ENCODE measurements at regions not wholly inside any gene's neighbourhood (a gene's known extent, or its start where the extent isn't known, plus 50 kb on each side); places are given as distances from the start of the nearest gene placed in this dataset.

DNA sequence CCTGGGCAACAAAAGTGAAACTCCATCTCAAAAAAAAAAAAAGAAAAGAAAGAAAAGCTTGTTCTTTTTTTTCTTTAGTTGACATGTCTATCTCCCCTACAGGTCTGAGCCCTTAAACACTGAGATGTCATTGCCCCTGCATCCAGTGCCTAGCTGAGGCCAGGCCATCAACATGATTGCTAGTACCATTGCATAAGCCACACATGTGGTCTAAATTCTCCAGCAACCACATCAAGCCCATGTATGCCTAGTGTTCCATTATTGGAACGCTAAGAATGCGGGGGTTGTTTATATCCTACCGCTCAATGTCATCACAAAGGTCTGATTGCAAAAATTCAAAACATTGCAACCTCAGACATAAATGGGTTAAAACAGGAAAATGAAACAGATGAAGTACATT is 62.7 kb downstream of the NPTX2 start:
- no peak for DNase-seq

DNA sequence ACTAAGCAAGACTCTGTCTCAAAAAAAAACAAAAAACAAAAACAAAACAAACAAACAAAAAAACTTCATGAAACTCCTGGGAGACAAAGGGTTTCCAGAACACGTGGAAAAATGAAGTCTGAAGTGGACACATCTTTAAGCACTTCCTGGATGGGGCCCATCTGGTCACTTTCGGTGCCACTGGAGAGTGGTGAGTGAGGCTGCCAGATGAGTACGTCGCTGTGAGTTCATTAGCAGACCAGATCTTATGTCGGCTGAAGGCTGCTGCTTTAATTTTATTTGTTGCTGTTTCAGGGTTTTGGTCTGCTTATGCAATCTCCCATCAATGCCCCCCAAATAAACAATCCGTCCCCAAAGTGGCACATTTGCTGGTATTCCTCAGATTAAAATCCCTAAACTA is 64.4 kb downstream of the NPTX2 start:
- DNase-seq: no peak

DNA sequence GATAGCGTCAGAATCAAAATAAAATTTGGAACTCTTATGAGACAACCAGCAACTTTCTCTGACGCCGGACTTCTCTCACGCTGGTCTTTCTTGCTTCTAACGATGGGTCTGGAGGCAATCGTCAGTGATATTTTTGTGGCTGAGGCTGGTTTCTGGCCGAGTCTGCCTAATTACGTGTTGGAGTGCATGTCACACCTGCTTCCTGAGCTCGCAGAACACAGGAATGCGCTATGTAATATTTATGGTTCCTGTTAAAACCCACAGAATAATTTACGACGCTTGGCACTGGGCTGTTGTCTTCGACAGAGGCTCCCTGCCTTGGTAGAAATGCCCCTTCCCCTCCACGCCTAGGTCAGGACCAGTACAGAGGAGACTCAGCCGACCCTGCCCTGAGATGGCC is 64.9 kb downstream of the NPTX2 start:
- DNase-seq: no peak

DNA sequence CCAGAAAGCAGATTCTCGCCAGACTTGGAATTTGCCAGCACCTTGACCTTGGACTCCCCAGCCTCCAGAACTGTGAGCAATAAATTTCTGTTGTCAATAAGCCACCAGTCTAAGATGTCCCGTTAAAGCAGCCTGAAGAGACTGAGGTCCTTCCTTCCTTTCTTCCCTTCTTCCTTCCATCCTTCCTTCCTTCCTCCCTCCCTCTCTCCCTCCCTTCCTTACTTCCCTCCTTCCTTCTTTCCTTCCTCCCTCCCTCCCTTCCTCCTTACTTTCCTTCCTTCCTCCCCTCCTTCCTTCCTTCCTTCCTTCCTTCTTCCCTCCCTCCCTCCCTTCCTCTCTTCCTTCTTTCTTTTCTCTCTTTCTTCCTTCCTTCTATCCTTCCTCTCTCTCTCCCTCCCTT is 66.4 kb downstream of the NPTX2 start:
- DNase-seq: no peak

DNA sequence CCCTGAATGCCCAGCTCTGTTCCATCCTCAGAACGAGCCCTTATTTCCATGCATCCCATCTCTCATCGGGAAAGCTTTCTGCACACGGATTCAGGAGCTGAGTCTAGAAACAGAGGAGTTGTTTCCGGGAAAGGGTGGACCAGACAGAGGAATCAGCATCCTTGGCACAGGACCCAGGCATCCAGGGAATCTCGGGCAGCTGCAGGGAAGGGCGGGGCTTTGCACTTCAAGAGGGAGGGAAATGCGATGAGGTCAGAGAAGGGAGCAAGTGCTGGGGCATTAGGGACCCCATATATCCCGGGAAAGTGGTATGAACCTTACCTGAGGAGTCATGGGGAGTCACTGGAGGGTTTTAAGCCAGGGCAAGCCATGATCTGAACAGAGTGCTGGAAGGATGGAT is 68.5 kb downstream of the NPTX2 start:
- DNase-seq: no peak

DNA sequence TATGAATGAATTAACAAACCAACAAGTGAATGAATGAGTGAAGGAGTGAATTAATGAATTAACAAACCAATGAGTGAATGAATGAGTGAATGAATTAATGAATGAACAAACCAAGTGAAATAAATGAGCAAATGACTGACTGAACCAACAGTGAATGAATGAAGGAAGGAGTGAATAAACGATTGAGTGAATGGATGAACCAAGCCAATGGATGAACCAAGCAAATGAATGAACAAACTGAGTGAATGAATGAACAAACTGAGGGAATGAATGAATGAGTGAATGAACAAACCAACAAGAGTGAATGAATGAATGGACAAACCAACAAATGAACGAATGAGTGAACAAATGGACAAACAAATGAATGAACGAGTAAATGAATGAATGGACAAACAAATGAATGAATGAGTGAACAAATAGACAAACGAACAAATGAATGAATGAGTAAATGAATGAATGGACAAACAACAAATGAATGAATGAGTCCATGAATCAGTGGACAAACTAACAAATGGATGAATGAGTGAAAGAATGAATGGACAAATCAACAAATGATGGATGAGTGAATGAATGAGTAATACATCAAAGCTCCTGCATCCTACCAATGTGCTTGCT is 69.5 kb downstream of the NPTX2 start:
- DNase-seq: no peak

DNA sequence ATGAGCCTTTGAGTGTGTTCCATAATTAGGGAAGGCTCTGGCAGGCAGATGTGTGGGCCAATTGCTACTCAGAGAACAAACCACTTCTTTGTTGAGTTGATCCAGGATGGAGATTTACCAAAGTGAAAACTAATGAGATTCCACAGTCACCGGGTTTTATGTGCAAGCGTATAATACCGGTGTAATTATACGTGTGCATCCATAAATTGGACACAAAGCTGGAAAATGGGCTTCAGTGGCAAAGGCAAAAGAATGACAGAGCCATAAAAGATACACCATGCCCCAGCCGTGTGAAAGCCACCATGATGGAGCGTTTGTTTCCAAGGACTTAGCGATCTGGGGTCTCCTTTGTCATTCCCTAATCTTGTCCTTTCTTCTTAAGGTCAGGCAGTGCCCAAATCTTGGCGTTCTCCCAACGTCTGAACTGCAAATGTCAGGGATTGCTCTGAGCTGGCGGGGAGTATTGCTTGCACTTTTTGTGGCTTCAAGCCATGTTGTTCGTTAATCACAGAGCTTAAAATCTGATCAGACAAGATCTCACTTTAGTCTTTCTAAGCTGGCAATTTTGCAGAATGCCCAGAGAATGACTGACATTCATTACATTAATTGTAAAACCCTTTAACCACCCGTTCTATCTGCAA is 70.1 kb downstream of the NPTX2 start:
- no peak for DNase-seq

DNA sequence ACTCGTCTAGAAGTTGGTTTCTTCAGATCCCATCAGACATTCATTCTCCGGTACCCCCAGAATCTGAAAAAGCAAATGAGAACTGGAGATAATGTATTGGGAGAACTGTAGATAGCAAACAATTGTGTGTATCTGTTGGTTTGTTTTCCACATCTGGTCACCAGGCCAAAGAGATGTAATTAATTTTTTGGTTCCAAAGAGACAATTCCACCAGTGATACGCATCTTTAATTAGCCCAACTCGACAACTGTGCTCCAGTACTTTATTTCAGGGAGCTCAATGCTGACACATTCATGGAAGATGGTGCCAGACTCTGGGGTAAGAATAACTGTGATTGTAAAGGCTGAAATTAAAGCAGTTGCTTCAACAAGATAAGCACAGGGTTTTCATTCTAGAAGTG is 74.5 kb downstream of the NPTX2 start:
- DNase-seq: no peak

DNA sequence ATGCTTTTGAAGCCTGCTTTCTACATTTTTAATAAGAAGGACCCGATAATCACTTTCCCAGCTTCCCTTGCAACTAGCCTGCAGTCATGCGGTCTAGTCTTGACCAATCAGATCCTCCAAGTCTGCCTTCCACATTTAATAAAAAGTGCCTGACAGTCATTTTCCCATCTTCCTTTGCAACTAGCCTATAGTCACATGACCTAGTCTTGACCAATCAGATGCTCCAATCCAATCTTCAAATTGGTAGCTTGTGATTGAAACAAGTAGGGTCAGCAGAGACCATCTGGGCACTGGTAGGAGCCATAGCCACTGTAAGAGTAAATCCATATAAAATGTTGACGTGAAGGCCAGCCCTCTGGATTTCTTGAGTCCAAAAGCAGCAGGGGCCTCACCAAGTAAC is 80.0 kb downstream of the NPTX2 start:
- no peak for DNase-seq

DNA sequence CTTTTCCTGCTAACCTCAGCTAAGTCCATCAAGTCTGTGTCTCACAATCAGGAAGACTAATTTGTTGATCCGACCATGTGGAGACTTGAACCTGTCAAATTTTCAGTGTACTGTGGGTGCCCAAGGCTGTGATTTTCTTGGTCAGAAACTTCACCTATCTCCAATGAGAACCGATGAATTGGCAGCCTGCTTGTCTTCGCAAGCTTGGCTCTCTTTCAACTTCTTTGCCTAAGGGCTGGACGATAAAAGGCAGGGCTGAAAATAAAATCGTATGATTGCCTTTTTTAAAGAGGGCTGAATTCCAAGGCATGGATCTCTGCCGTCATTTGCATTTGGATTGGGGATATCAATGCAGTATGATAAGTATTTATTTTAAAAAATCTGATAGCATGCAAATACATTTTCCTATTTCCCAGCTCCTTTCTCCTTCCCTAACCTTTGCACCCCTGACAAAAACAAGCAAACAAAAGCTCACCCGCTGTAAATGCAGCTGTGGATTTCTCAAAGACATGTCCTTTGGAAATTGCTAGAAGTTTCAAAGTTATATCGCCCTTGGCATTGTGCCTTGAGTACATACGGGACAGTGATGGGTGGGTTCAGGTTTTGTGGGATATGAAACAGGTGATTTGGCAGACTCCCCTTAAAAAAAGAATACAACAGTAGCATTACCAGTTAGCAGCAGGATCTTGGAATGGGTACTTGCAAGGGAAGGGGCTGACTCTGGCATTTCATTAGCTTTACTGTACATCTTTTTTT is 80.6 kb downstream of the NPTX2 start:
- DNase-seq: no peak

DNA sequence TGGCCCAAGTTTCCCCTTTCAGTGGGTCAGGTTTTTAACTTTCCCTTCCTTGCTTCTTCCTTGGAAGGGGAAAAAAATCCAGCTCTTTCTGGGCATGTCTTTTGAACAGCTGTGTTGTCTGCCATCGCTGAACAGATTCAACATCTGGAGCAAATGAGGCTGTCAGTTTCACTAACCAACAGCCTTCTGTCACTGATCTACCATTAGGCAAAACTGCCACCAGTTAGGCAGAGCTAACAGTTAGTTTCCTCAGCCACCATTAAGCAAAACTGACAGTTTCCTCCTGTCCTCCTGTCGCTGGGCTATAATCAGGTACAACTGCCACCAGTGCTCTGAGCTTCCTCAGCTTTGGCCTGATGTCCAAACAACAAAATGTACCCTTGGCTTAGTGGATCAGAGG is 81.9 kb downstream of the NPTX2 start:
- no peak for DNase-seq

DNA sequence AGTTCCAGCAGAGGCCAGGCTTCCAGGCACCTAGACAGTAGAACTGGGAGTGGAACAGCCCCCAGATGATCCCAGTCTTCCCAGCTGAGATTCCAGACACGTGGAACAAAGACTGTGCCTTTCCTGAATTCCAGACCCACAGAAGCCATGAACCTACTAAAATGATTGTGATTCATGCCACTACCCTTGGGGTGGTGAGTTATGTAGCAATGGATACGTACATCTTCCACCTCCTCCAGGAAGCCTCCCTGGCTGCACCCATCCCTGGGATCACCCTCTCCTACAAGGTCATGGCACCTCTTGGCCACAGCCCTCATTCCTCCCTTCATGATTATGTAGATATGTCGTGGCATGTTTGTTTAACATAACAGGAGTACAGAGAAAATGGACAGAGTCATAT is 83.4 kb downstream of the NPTX2 start:
- no peak for DNase-seq

DNA sequence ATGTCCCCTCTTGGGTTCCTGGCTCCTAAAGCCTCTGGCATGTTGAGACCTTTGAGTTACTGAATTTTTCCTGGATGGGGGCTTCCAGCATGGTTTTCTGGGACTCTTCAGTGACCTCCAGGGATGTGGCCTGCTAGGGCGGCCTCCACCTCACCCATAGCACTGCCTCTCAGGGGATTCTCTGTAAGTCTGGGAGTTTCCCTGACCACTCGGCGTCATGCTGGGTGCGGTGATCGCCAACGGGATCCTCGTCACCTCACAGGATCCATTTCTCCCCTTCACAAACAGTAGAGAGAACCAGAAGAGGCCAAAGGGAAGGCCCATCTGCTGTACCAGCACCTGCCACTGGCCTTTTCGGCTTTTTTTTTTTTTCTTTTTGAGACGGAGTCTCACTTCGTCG is 84.3 kb downstream of the NPTX2 start:
- no peak for DNase-seq

DNA sequence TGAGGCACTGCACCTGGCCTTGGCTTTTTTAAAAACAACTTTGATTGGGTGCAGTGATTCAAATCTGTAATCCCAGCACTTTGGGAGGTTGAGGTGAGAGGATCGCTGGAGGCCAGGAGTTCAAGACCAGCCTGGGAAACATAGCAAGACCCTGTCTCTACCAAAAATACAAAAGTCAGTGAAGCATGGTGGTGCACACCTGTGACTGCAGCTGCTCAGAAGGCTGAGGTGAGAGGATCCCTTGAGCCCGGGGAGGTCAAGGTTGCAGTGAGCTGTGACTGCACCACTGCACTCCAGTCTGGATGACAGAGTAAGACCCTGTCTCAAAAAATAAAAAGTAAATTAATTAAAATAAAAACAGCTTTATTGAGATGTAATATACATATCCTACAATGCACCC is 84.9 kb downstream of the NPTX2 start:
- no peak for DNase-seq

DNA sequence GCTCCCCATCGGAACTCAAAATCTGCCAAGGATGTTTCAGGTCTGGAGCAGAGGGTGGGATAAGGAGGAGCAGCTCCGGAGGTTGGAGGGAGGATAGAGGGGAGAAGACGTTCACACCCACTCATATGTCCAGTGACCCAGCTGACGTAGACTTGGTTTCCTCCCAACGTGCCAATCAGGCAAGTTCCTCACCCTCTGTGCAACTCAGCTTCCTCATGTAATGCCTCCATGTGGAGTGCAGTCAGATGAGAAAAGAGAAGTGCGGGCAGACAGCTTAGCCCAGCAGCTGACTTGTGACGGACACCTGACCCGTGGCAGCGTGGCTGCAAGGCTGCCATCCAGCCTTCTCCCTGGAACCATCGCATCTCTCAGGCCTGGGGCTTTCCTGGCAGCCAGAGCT is 86.8 kb downstream of the NPTX2 start:
- no peak for DNase-seq

DNA sequence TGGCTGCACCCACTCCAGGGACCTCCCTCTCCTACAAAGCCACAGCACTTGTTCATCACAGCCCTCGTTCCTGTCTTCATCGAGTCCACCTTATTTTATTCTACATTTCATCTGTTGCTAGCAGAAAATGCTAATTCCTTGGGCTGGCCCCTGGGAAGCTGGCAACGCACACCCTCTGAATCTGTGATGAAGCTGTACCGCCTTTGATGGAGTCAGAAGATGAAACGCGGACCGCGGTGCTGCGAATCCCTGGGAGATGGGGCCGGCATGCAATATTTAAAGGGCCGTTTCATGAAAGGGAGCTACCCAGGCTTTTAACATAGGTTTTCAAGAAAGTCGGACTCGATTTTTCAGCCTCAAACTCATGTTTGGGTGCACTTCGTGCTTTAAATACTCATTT is 88.5 kb downstream of the NPTX2 start:
- DNase-seq: no peak

DNA sequence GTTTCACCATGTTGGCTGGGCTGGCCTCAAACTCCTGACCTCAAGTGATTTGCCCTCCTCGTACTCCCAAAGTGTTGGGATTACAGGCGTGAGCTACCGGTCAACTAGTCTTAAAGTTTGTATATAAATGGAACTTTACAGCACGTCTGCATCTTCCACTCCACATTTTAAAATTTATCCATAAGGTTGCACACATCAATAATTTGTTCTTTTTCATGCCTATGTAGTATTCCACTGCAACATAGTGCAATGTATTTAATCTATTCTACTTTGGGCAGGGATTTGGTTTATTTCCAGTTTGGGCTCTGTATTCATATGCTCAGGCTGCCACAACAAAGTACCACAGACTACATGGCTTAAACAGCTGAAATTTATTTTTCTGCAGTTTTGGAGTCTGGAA is 90.0 kb downstream of the NPTX2 start:
- no peak for DNase-seq

DNA sequence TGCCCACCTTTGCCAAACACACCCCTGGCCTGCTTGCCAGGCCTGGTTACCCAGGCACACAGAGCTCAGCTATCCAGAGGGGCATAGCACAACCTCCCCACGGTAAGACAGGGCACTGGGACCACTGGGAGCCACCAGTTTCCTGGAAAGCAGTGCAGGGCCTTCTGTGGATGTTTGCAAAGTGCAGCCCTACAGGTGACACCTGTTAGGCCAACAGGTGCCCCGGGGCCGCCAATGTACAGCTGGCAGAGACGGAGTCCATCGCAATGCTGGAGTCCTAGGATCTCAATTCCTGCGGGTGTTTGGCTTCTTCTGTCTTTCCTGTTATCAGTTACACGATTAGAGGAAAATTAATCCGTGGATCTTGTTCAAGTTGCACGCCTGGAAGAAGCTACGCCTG is 94.9 kb downstream of the NPTX2 start:
- no peak for DNase-seq

DNA sequence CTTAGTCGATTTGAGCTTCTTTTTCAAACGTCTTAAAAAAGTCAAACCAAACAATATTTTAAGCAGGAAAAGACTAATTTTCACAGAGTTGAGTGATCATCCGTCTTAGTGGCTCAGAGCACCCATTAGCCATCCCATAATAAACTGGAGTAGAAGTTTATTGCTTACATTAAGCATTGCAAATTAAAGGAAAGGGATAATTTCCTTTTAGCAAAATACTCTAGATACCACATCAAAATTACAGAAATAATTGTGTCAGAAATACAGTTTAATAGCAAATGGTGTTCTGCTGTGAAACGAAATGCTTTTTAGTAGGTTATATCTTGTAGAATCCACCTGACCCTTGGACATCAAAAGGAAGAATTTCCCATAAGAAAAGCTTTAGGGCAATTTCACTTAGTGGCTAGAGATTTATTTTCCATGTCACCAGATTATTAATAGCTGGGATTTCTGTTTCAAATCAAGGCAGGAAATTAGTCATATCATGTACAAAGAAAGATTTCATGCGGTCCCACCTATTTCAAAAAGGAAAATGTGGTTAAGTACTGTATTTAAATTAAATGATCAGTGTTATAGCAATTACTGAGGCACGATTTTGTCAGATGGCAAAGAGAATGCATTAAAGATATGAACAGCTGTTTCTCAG is 96.2 kb downstream of the NPTX2 start:
- DNase-seq: no peak

DNA sequence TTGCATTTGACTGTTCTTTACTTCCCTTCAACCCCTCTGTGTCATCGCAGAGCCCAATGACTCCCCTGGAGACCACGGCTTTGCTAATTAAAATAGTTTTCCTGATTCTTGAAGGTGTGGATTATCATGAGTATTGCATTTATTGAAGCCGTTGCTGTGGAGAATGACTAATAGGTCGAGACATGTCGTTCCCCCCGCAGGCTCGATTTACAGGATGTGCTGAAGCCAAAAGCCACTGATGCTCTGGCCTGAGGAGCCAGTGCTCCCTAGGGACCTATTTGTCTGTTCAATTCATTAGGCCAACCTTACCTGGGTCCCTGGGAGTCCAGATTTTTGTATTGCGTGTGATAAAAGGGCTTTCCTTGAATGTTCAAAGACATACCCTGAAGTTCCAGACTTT is 102.3 kb downstream of the NPTX2 start:
- no peak for DNase-seq

DNA sequence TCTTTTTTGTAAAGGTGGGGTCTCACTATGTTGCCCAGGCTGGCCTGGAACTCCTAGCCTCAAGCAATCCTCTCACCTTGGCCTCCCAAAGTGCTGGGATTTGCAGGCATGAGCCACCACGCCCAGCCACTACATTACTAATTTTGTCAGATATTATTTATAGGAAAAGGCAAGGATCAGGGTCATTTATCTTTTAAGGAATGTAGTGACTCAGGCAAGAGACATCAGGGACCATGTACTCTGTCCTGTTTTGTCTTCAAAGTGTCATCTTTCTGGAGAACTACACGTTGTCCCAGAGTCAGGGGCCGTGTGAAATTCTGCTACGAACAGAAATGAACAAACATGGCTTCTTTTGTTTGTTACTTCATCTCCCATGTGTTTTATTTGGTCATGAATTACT is 105.3 kb downstream of the NPTX2 start:
- no peak for DNase-seq

DNA sequence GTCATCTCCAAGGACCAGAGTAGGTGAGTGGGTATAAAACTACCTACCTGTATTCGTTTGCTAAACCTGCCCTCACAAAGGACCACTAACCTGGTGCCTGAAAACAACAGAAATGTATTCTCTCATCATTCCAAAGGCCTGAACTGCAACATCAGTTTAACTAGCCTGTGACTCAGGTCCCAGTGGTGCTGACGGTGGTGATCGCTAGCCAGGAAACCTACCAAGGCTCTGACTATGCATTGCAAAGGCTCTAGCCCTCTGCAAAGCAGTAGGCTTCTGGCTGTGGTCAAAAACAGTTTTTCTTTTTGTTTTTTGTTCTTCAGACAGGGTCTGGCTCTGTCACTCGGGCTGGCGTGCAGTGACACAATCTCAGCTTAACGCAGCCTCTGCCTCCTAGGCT is 107.5 kb downstream of the NPTX2 start:
- DNase-seq: no peak

DNA sequence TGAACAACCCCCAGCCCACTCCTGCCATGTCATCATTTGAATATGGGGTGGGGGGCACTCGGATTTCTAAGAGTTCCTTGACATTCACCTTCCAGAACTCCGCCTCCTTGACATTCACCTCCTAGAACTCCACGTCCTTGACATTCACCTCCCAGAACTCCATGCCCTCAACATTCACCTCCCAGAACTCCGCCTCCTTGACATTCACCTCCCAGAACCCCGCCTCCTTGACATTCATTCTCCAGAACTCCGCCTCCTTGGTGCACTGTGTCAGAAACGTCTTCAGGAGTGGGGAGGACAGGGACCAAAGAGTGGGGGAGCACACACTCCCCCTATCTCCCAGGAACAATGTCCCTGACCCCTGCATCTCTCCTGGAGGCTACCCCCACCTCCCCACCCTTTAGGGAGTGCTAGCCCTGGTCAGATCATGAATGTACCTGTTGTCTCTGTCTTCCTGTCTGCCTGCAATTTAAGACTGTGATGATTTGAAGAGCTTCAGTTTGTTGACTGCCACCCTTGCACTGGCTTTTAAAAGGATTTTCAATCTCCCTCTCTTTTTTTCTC is 110.1 kb downstream of the NPTX2 start:
- DNase-seq: no peak

DNA sequence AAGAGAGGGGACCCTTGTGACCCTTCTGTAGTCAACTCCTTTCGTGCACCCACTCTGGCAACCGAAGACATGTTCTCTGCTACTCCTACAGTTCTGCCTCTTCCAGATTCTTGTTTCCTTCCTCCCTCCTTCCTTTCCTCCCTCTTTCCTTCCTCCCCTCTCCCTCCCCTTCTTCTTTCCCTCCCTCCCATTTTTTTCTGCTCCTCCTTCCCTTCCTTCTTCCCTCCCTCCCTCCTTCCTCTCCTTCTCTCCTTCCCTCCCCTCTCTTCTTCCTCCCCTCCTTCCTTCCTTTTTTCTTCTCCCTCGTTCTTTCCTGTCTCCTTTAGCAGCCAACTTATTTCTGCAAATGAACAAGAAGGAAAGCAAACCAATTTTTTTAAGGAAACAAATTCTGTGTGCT is 111.5 kb downstream of the NPTX2 start:
- no peak for DNase-seq
